ENCODE measurements at regions not wholly inside any gene's neighbourhood (a gene's known extent, or its start where the extent isn't known, plus 50 kb on each side); places are given as distances from the start of the nearest gene placed in this dataset.

DNA sequence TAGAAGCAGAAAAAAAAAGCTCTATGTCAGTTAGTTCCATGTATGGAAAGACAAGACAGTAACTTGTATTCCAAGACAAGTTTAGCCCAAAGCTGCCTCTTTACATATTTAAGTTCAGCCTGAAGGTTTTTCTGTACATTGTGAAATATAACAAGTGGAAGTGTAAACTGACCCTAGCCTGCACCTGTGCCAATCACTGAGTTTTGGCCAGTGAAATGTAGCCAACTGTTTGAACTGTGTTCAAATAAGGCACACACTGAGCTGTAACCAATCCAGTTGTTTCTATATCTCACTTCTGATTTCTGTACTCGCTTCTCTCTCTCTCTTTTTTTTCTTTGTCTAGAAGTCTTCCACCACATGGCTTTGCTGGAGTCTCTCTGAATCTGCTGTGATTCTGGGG is 1227.1 kb downstream of the NCAM2 start:
- H3K4me3 ChIP-seq (ENCODE audit: low read depth, low read length), result no peak overlapping the region
- TF ChIP-seq CTCF (IDR thresholded peaks at IDR 0.05; ENCODE audit: insufficient read depth, low read length), result no peak
- DNase-seq (ENCODE audit: low read depth), result no peak

- no peak for TF ChIP-seq CTCF (IDR thresholded peaks at IDR 0.05; ENCODE audit: insufficient read depth, low read length)
- no peak overlapping the region for H3K4me3 ChIP-seq (ENCODE audit: low read depth, low read length)
- no peak for DNase-seq (ENCODE audit: low read depth)
These were observed 1232.8 kb downstream of the NCAM2 start for GRCh38 chr21:22231013-22231412.

DNA sequence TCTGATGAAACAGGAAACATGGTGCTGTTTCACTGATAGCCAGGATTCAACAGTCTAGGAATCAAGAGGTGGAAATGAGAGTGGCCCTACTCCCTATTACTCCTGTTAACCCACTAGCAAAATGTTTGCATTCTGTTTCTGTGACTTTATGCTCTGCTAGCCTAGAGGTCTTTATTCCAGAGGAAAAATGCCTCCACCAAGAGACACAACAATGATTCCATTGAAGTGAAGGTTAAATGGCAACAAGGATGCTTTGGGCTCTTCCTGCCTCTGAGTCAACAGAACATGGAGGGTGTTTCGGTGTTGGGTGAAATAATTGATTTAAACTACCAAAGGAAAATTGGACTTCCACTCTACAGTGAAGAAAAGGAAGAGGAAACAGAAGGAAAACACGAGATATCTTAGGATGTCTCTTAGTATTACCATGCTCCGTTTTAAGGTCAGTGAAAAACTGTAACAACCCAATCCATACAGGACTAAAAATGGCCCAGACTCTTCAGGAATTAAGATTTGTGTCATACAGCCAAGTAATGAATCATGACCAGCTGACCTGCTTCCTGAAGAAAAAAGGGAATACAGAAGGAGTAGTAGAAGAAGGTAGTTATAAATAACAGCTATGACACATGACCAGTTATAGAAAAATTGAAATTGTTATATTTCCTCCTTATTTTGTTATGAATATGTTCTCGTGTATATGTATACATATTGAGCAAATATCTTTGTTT is 1237.8 kb downstream of the NCAM2 start:
- TF ChIP-seq CTCF (IDR thresholded peaks at IDR 0.05; ENCODE audit: insufficient read depth, low read length), result no peak
- H3K4me3 ChIP-seq (ENCODE audit: low read depth, low read length), result no peak overlapping the region

DNA sequence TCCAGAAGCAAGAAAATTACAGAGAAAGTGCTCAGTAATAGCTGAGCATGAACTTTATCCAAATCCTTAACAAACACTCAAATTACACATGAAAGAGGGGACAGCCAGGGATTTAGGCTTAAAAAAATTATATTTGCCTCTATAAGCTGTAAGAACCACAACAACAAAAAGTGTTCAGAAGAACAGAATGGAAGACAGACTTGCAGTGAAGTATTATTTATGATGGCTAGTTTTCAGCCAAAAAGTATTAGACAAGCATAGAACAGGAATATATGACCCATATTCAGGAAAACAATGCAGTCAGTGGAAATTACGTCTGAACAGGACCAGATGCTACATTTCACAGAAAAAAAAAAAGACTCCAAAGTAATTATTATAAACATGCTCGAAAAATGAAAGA is 1246.3 kb downstream of the NCAM2 start:
- no peak overlapping the region for H3K4me3 ChIP-seq (ENCODE audit: low read depth, low read length)
- no peak for TF ChIP-seq CTCF (IDR thresholded peaks at IDR 0.05; ENCODE audit: insufficient read depth, low read length)
- no peak for DNase-seq (ENCODE audit: low read depth)

More for the DNA sequence above, 1237.8 kb downstream of the NCAM2 start:
- no peak for DNase-seq (ENCODE audit: low read depth)

- no peak for TF ChIP-seq CTCF (IDR thresholded peaks at IDR 0.05; ENCODE audit: insufficient read depth, low read length)
- no peak overlapping the region for H3K4me3 ChIP-seq (ENCODE audit: low read depth, low read length)
- no peak for DNase-seq (ENCODE audit: low read depth)
These were observed 1252.1 kb downstream of the NCAM2 start for GRCh38 chr21:22250355-22250754.

GRCh38 chr21:22253761-22254160 is 1255.6 kb downstream of the NCAM2 start:
- DNase-seq (ENCODE audit: low read depth), result no peak
- no peak for TF ChIP-seq CTCF (IDR thresholded peaks at IDR 0.05; ENCODE audit: insufficient read depth, low read length)
- no peak overlapping the region for H3K4me3 ChIP-seq (ENCODE audit: low read depth, low read length)

GRCh38 chr21:22258821-22259220 is 1260.6 kb downstream of the NCAM2 start:
- no peak for TF ChIP-seq CTCF (IDR thresholded peaks at IDR 0.05; ENCODE audit: insufficient read depth, low read length)
- DNase-seq (ENCODE audit: low read depth), result no peak
- no peak overlapping the region for H3K4me3 ChIP-seq (ENCODE audit: low read depth, low read length)

All from fibroblast of the aortic adventitia (primary cell).